Inflammatory macrophage treated with lipopolysaccharide for 4 hours (primary cell): ENCODE measurements at regions not wholly inside any gene's neighbourhood (a gene's known extent, or its start where the extent isn't known, plus 50 kb on each side); places are given as distances from the start of the nearest gene placed in this dataset.
A peak's percentile ranks its signal among the peaks of the same experiment; 100 is the strongest.
"Not testable (repeated sequence)": the region's sequence is repeated elsewhere in the genome, so short reads cannot be mapped to it uniquely, and the experiment has no call there.

Experiments
- DNase-seq: peaks from one replicate; pipeline ENCODE4 v3.0.0-alpha.2; 2020

DNA sequence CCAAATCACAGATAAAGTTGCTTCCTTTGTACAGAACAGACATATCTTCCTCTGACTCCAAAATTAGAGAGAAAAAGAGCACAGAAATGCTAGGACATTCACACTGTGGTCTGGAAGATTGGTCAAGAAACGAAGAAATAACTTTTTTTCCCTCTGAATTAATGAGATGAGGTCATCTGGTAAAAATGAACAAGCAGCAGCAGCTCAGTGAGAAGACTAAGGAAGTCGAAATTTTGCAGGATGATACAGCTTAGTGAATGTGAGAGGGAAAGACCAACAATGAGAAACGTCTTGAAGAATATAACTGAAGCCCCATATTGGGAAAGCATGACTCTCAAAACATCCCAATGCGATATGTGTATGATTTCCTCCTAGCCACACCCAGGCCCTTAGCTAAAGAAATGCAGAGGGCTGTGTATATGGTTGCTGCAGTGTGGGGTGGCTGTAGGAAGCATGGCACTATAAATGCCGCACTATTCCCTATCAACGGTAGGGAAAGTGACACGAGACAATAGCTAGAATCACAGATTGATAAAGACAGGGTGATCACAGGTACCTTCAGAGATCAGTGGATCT is 208.6 kb downstream of the VEGFC start:
- DNase-seq: no peak

DNA sequence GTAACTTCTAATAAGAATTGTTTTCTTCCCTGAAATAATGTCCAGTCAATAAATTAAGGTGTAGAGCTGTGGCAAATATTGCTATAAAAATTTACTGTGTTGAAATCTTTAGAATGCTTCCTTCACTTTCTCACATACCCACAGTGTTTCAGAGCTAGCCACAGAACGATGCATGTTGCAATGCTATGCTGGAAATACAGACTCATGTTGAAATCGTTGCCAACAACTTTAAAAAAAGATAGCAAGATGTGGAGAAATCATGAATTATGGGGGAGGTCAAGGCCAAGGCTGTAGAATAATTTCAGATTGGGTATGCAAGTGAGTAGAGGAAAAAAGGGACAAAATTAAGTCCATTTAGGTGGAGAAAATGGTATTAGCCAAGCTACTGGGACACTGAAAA is 204.8 kb downstream of the VEGFC start:
- DNase-seq: no peak

- DNase-seq: no peak
These were observed 204.3 kb downstream of the VEGFC start for GRCh38 chr4:176588436-176588835.

DNA sequence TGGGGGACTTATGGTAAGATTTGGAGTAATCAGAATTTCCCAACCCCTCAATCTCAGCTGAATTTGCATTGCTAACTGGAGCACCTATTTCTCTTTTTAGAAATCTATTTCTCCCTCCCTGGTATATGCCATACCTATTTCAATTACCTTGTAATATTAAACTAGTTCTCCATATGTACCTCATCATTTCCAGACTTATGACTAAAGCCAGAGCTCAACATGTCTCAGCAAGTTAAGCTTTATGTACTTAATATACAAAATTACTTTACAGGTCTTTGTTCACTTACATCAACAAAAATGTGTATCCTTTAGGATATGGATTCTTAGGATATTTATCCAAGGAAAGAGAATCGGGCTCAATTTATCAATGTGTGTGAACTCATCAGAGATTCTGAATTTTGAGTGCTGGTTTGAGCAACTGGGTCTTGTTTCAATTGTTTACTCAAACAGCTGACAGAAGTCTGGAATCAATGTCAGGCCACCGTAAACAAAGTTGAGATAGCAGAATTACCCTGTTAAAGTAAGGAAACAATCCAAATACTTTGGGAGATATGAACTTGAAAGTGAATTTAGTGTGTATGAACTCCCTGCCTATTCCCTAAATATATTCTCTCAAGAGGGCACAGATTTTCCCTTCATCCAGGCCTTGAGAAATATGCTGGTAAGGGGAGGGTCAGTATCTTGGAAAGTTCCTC is 199.6 kb downstream of the VEGFC start:
- DNase-seq: no peak

DNA sequence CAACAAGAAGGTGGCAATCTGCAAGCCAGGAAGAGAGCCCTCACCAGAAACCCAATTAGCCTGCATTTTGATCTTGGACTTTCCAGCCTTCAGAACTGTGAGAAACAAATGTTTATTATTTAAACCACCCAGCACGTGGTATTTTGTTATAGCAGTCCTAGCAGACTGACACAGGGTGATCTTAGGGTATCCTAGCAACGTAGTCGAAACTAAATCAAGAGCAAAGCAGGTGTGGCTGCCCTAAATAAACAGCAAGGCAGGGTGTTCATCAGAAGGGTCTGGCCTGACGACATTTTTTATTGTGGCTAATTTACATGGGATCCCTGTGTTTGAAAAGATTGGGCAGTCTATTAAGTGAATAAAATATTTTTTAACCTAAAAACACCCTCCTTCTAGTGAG is 198.8 kb downstream of the VEGFC start:
- DNase-seq: no peak

DNA sequence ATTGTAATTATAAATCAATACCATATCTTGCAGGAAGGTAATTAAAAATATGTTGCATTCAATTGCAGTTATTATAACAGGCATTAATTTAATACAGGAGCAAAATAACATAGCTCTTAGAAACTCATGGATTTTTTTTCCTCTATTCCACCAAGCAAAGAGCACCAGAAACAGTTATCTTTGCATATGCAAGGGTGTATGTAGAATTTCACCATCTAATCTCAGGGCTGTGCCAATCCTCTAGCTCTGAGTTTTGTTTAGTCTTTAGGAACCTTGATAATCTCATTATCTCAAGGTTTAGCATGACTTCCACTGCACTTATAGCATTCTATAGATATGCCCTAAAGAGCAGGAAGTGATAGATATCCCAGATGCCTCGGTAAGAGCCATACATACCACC is 197.5 kb downstream of the VEGFC start:
- DNase-seq: no peak

DNA sequence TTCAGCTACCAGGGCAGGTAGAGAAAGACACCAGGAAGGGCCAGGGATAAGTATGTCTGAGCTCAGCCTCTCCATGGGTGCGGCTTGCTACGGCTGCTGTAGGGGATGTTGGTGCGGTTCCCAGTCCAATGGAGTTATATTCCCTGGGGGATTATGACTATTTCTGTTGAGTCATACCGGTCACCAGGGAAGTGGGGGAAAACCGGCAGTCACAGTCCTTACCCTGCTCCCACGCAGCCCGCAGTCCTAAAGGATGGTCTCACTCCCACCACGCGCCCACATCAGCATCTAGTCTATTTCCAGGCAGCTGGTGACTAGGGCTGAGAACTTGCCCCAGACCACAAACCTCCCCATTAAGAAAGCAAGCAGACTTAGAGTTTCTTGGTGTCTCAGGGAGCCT is 191.6 kb downstream of the VEGFC start:
- DNase-seq: no peak

- DNase-seq: no peak
These were observed 184.9 kb downstream of the VEGFC start for GRCh38 chr4:176607807-176608206.

DNA sequence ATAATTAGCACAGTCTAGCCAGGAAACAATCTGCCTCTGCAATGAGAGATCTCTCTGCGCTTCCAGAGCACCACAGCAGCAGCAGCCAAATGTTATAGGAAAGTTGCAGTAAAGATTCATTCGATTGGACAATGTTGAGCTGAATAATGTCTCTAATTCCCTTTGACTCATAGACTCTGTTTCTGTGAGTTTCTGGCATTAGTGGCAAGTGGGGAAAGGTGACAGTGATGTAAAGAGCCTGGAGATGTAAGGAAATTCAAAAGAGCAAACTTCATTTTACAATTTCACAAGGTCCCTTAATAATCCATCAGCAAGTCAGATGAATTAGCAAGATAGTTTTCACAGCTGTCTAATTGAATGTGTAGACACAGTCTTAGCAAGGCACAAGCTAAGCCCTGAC is 184.4 kb downstream of the VEGFC start:
- DNase-seq: no peak

DNA sequence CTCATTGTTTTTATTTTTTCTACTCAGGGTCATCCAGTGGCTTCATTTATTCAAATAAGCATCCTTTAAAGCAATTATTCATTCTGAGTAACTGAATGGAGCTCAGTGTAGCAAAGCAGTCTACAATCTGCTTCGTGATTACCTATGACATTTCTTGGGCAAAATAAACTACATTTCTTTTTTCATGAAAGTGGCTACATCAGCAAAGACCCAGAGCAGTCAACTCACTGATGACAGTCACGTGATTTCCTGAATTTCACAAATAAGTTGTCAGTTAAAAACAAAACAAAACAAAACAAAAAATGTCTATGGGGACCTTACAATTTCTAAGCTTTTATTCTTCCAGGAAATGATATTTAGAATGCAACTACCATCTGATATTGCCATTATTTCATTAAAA is 182.1 kb downstream of the VEGFC start:
- DNase-seq: no peak

DNA sequence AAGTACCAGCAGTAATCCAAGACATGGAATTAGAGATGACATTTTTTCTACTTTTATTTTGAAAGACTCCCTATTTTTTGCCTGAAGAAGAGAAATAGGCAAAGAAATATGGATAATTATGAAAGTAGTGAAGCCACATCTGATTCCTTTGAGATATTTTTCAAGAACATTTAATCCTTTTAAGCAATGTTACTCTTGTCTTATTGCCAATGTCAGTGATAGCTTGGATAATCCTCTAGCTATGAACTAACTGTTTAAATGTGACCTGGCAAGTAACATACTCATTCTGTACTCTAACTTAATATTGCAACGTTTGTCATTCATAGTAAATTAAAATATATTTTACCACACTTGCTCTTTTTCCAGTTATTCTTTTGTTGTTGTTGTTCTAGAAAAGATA is 181.3 kb downstream of the VEGFC start:
- DNase-seq: no peak

DNA sequence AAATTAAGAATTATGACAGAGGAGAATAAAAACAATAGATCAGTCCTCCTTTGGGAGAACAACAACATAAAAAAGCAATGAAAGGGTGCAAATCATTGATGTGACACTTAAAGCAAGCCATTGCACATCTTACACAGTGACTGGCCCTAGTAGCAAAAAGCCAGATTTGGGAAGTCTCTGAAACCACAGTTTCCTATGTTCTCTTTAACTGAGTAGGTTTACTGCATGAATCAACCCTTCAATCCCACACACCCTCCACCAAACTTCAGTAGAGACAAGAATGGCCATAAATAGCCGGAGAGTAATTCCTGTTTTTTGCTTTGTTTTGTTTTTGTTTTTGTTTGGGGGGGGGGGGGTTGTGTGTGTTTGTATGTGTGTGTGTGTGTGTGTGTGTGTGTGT is 180.8 kb downstream of the VEGFC start:
- peak; percentile 12 for DNase-seq

GRCh38 chr4:176614793-176615192 is 177.9 kb downstream of the VEGFC start:
- DNase-seq: no peak

DNA sequence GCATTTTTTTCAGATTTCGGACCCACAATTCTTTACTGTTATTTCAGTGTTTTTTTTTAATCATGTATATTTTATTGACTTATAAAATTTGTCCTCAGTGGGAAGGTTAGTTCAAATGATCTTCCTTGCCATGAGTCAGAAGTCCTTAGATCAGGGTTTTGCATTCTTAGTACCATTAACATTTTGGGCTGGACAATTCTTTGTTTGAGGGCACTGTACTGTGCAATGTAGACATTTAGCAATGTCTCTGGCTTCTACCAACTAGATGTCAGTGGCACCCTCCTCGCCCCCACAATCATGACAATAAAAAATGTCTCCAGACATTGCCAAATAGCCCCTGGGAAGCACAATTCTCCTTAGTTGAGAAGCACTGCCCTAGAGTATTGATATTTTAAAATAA is 176.6 kb downstream of the VEGFC start:
- DNase-seq: no peak

DNA sequence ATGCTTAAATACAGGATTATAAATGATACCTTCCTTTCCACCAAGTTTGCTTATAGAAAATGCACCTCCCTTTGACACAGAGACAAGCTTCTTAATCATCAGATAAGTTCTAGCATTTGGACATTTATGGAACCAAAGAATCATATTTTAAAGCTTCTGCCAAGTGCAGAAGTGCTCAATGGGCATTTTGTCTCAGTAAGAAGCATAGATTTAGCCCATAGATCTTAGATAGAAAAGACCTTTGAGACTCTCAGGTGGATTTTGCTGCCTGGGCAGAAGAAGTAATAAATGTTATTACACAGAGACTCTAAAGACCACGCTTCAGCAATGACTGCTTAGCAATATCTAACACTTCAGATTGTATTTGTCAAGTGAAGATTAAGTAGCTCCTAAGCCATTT is 174.6 kb downstream of the VEGFC start:
- DNase-seq: no peak

GRCh38 chr4:176619430-176619829 is 173.3 kb downstream of the VEGFC start:
- DNase-seq: no peak

DNA sequence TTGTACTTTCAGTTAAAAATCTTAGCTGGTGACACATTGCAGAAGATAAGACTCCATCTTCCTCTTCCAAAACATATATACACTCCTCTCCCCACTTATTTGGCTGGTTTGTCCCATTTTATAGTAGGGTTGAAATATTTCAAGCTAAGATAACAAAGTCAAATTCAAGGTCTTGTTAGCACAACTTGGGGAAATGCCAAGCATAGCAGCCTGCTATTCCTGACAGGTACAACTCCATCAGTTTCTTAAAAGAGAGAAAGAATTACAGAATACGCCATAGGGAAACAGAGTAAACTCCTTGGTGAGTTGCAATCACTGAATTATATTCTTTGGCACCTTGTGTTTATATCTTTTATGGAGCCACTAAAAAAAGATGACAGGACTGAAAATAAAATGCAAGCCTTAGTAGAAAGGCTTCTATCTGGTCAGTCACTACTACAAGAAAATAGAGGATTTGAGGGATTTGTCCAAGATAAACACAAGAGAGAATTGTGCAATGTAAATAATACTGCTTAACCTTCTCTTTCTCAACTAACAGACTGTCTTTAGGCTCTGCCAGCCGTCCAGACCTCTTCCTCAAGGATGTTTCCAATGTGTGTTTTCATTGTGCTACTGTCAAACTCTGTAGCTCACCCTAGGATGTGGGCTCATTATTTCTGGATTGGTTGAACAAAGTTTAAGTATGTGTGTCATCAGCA is 170.3 kb downstream of the VEGFC start:
- no peak for DNase-seq

DNA sequence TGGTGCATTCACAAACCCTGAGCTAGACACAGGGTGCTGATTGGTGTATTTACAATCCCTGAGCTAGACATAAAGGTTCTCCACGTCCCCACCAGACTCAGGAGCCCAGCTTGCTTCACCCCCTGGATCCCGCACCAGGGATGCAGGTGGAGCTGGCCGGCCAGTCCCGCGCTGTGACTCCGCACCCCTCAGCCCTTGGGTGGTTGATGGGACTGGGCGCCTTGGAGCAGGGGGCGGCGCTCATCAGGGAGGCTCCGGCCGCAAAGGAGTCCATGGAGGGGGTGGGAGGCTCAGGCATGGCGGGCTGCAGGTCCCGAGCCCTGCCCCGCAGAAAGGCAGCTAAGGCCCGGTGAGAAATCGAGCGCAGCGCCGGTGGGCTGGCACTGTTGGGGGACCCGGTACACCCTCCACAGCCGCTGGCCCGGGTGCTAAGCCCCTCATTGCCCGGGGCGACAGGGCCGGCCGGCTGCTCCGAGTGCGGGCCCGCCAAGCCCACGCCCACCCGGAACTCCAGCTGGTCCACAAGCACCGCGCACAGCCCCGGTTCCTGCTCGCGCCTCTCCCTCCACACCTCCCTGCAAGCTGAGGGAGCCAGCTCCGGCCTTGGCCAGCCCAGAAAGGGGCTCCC is 167.6 kb downstream of the VEGFC start:
- DNase-seq: not testable (repeated sequence)

GRCh38 chr4:176627916-176628315 is 164.8 kb downstream of the VEGFC start:
- no peak for DNase-seq

DNA sequence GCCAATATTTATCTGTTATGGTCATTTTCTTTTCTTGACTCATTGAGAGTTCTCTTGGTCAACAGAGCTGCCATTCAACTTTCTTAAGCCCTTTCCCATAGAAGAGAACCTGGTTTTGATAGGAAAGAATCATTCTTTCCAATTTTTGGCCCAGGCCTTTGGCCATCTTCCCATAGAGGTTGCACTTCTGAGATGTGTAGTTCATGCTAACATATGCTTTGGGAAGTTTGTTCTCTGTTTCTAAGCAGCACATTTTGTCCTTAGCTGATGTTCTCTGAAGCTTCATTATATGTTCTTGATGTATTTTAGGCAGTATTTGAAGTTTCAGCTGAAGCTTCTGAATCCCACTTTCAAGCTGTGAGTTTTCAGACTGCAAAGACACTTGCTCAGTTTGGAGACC is 161.1 kb downstream of the VEGFC start:
- DNase-seq: no peak
